GM19395 (cell line): ENCODE measurements at regions not wholly inside any gene's neighbourhood (a gene's known extent, or its start where the extent isn't known, plus 50 kb on each side); places are given as distances from the start of the nearest gene placed in this dataset.

Experiments
- ATAC-seq: cut with Tn5 transposase; IDR thresholded peaks from one replicate; pipeline ENCODE4 v1.9.1; 2021; ENCODE audit warnings: mild to moderate bottlenecking, moderate library complexity; ENCODE audit not compliant: unreplicated experiment

DNA sequence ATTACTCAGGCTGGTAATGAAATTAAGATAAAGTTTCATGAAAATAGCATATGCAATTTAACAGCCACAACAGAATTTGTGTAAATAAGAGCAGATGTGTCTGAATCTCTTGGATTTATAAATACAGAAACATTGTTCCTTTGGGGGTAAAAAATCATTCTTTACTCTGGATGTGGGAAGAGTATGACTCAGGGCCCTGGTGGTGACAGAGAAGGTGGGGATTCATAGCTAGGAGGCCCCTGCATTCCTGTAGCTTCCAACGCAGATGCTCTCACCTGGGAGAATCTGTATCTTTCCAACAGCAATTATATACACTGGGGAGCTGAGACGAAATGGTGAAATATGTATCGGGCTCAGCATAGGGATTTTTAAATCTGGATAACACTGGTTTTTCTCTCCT lies 167.6 kb upstream of the CADPS start:
- ATAC-seq = no peak

DNA sequence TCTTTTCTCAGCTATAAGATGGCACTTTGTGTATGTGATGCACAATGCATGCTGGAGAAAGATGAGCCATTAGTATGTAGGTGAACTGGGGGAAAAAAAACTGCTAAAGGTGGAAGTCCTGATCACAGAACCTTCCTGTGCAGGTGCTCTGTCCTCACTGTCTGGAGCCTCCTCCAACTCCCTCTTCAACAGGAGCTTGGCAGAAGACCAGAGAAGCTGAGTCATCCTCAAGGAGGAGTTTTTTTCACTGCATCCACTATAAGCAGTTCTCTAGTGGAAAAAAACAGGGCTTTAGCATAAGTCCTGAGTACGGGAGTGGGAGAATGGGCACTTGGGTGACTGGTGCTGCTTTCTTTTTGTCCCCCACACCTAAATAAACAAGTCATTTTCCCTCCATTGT lies 168.4 kb upstream of the CADPS start:
- no peak for ATAC-seq

GRCh38 chr3:63046152-63046551 lies 170.9 kb upstream of the CADPS start:
- no peak for ATAC-seq

GRCh38 chr3:63046580-63046979 lies 171.4 kb upstream of the CADPS start:
- no peak for ATAC-seq

DNA sequence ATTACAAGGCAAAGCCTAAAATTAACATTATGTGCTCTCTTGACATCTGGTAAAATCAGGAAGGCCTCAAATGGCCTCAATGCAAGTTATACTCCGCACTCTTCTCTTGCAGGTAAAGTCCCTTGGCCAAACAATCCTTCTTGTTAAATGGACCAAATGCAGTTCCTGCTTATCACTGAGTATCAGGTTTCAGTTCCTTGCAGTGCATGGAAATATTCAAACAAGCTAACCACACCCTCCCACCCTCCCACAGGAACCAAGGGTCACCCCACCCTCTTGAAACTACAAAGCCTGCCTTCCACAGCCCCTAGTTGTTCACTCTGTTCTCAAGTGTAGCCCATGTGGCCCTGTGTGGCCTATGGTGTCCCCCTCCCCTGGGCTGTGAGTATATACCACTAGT lies 171.9 kb upstream of the CADPS start:
- ATAC-seq = no peak

GRCh38 chr3:63048367-63049326 lies 173.4 kb upstream of the CADPS start:
- ATAC-seq = no peak

DNA sequence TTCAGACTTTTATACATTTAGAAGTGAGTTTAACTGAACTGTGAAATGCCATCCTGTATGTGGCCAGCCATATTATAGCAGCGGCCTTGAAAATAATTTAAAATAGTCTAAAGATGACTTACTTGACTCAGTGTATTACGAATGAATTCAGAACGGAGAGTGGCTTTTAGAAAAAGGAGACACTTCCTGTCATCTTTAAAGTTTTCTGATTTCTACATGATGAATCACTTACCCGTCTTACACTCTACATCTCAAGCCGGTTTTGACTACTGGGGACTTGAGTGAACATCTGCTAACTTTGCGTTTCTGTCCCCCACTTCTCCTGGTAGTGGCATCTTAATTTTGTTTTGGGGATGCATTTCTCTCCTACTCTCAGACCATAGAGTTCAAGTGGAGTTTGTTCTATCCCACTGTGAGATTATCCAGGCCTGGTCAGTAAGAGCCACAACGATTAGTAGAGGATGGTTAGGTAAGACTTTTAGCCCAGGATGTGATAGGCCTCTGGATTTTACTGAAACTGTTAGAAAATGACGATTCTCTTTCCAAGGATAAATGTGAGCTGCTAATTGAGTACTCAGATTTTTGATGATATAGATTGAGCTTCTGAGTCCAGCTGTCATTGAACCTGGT lies 175.4 kb upstream of the CADPS start:
- no peak for ATAC-seq

DNA sequence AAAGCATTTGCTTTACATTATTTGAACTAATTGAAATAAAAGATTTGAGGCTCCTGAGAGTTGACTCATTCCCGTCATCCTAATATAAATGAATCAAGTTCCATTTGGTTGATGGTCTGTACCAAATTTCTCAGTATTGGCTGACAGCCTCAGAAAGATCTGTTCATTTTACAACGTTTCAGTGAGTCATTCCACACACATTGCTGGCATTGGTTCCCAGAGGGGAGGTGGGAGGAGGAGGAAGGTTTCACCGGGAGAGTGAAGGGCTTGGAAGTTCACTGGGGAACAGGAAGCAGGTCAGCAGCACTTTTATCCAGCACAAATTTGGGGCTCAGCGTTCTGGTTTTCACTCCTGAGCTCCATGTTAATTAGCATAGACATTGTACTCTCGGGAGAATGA lies 176.7 kb upstream of the CADPS start:
- no peak for ATAC-seq

DNA sequence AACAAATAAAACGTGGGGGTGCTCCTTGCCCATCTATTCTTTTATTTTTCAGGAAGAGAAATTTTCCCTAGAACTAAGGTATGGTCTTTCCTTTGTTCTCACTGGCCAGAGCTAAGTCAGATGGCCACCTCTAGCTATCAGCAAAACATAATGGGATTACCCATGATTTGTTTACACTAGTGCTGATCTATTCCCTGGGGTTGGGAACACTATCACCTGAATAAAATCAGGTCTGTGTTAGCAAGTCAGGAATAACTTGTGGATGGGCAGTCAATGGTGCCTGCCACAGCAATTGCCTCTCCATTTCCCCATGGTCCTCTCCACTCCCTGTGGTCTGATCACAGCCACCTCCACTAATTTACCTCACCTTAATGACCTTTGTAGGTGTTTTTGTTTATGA lies 181.7 kb upstream of the CADPS start:
- no peak for ATAC-seq

DNA sequence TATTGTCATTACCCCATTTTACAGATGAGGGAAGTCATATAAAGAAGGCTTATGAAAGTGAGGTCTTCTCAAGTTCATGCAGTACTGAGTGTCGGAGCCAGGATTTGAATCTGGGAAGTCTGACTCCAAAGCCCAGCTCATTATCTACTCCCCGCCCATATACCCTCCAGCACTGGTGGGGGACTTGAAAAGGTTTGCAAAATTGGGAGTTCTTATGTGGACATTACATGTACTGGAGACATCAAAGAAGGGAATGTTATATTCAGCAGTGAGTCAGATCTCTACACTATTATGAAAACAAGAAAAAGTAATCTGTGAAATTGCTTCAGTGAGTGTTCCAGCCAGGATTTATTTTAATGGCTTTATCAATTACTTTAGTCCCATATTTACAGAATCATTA lies 185.2 kb upstream of the CADPS start:
- ATAC-seq = no peak

GRCh38 chr3:63061449-63061848 lies 186.2 kb upstream of the CADPS start:
- no peak for ATAC-seq

DNA sequence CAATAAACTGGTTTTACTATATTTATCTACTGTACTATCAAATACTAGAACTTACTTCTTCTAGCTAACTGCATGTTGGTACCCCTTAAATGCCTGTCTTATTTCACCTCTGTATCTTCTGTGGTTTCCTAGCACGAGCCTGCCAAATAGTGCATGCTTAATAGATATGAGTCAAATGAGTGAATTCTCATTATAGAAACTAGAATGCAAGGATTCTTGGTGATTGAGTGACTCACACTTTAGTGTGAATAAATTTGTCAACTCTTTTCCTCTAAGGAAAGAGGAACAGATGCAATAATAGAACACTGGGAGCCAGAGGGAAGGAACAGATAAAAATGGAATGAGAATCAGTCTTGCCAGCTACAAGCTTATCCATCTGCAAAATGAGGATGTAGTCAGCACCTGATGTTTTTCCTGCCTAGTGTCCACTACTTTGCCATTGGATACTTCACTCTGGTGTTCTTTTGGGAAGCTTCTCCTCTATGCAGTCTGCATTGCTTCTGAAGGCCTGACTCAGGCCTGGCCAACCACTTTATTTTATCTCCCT lies 189.1 kb upstream of the CADPS start:
- ATAC-seq = no peak

DNA sequence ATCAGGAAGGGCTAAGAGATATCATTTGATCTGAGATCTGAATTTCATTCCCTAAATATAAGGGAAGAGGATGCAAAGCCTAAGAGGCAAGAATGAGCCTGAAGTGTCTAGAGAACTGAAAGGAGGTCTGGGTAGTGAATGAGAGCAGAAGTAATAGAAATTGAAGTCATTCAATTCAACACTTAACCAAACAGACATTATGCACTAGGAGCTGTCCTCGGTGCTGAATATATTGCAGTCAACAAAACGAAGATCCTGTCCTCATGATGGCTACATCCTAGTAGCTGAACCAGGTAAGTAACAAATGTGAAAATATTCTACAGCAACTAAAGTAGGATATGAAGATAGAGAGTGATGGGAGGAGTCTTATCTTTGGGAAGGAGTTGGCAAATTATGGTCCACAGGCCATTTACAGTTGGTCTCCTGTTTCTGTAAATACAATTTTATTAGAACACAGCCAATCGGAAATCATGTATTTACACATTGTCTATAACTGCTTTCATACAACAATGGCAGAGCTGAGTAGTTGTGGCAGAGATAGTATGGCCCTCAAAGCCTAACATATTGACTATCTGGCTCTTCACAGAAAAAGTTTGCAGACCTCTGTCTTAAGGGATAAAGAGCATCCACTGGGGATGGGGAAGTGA lies 192.9 kb upstream of the CADPS start:
- ATAC-seq = no peak

DNA sequence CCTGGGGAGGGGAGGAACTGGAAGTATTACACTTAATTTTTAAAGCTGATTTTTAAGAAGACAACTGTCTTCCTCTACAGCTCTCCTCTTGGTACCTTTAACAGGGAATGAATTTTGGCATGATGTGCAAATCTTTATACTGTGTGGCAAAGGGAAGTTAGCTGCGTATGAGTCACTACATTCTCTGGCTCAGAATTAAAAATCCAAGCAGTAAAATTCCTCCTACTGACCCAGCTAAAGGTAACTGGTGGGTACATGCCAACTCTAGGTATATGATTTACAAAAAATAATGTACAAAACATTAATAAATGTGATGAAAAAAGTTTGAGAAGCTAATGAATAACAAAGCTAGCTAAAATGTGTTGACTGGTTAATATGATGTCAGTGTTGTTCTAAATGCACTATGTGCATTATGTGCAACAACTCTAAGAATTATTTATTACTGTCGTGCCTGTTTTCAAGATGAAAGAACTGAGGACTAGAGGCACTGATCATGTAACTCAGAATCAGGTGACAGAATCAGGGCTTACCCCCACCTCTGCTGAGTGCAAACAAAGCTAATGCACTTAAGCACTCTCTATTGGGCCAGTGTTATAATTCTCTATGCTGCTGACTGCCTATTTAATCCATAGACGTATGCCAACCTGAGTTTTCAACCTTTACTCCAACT lies 194.7 kb upstream of the CADPS start:
- no peak for ATAC-seq

DNA sequence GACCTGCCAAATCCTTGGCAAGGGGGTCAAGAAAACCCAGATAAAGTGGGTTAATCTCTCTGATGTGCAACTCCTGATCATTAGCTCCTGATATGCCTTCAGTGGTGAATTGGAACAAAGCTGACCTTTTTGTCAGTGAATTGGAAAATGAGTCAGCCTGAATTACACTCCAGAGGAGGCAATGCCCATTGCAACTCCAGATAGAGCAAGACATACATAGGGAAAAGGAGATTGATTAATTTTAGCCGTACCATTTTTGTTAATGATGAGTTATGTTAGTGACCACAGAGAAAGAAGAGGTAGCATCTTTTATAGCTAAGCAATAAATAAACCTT lies 195.2 kb upstream of the CADPS start:
- ATAC-seq = no peak

- ATAC-seq = no peak
Observed at GRCh38 chr3:63076357-63076756, 201.1 kb upstream of the CADPS start.

GRCh38 chr3:63086190-63086589 lies 191.9 kb upstream of the SYNPR start:
- ATAC-seq = no peak

- ATAC-seq = no peak
Observed at GRCh38 chr3:63089007-63089750, 188.9 kb upstream of the SYNPR start.

GRCh38 chr3:63089751-63090132 lies 188.4 kb upstream of the SYNPR start:
- no peak for ATAC-seq

DNA sequence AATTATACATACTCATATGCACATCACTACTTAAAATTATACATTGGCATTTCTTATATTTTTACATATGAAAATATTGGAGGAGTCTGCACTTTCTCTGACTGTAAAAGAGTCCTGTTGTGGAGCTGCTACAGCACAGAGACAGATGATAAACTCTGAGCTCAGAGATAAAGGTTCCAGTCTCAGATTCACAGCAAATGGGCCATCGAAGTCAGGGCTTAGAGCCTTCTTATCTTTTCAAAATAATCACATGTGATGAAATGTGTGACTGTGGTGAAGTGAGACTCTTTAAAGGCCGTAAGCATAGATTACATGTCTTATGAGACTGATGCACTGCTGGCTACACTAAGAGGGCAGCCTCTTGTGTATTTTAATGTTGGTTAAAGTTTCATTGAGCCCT lies 187.5 kb upstream of the SYNPR start:
- ATAC-seq = no peak

GRCh38 chr3:63092515-63092914 lies 185.6 kb upstream of the SYNPR start:
- no peak for ATAC-seq
